Lower leg skin (tissue), 3 donors: ENCODE measurements at regions not wholly inside any gene's neighbourhood (a gene's known extent, or its start where the extent isn't known, plus 50 kb on each side); places are given as distances from the start of the nearest gene placed in this dataset.

Experiments
- CTCF ChIP-seq, 3 donors: fragments of 450-650 bp; IDR thresholded peaks; one replicate each; pipeline ENCODE4 v1.5.1; 2016; ENCODE audit warnings: antibody characterized with exemption in 3 of 3, mild to moderate bottlenecking in 3 of 3, moderate library complexity in 2 of 3
- POLR2A ChIP-seq, 2 donors: fragments of 450-650 bp; IDR thresholded peaks; one replicate each; pipeline ENCODE4 v1.6.1; 2016 to 2017; ENCODE audit warnings: antibody characterized with exemption in 2 of 2, mild to moderate bottlenecking in 1 of 2, moderate library complexity in 1 of 2

- TF ChIP-seq POLR2A (IDR thresholded peaks at IDR 0.05) (no peak), CTCF (IDR thresholded peaks at IDR 0.05) (no peak)
These were observed 159.5 kb downstream of the DLL1 start for GRCh38 chr6:170131351-170131750.
